GM20431 (cell line): ENCODE measurements at regions not wholly inside any gene's neighbourhood (a gene's known extent, or its start where the extent isn't known, plus 50 kb on each side); places are given as distances from the start of the nearest gene placed in this dataset.
"Not testable (repeated sequence)": the region's sequence is repeated elsewhere in the genome, so short reads cannot be mapped to it uniquely, and the experiment has no call there.

ENCODE experiments used
- in situ Hi-C: fragments of 300-500 bp; cut with MseI, MboI; formaldehyde crosslinking; loops from one replicate; pipeline ENCODE4 v1.15.0; 2020; ENCODE audit warnings: low sequenced_read_pairs; ENCODE audit not compliant: unreplicated experiment

- in situ Hi-C loops = no loop called here
Measured at GRCh38 chr15:98085003-98085639, 124.6 kb downstream of the ARRDC4 start.

GRCh38 chr15:98088307-98088945, 127.9 kb downstream of the ARRDC4 start:
- in situ Hi-C loops = not testable (repeated sequence)

- in situ Hi-C loops = not testable (repeated sequence)
Measured at GRCh38 chr15:98089352-98089751, 128.8 kb downstream of the ARRDC4 start.

- in situ Hi-C loops = not testable (repeated sequence)
Measured at GRCh38 chr15:98097986-98098385, 137.5 kb downstream of the ARRDC4 start.

- in situ Hi-C loops = not testable (repeated sequence)
Measured at GRCh38 chr15:98100606-98101005, 140.1 kb downstream of the ARRDC4 start.

GRCh38 chr15:98103570-98103969, 143.1 kb downstream of the ARRDC4 start:
- in situ Hi-C loops = no loop called here

GRCh38 chr15:98104386-98105151, 144.1 kb downstream of the ARRDC4 start:
- in situ Hi-C loops = not testable (repeated sequence)

GRCh38 chr15:98106615-98107194, 146.2 kb downstream of the ARRDC4 start:
- in situ Hi-C loops = not testable (repeated sequence)

GRCh38 chr15:98111806-98112205, 151.3 kb downstream of the ARRDC4 start:
- in situ Hi-C loops = no loop called here

GRCh38 chr15:98113327-98113726, 152.8 kb downstream of the ARRDC4 start:
- in situ Hi-C loops = no loop called here

GRCh38 chr15:98120561-98120960, 160.1 kb downstream of the ARRDC4 start:
- in situ Hi-C loops = no loop called here

GRCh38 chr15:98121536-98121935, 161.0 kb downstream of the ARRDC4 start:
- in situ Hi-C loops = no loop called here

- in situ Hi-C loops = no loop called here
Measured at GRCh38 chr15:98121957-98122356, 161.5 kb downstream of the ARRDC4 start.

- in situ Hi-C loops = no loop called here
Measured at GRCh38 chr15:98123297-98123696, 162.8 kb downstream of the ARRDC4 start.

GRCh38 chr15:98123834-98124233, 163.3 kb downstream of the ARRDC4 start:
- in situ Hi-C loops = no loop called here

GRCh38 chr15:98124581-98124980, 164.1 kb downstream of the ARRDC4 start:
- in situ Hi-C loops = no loop called here

- in situ Hi-C loops = no loop called here
Measured at GRCh38 chr15:98126326-98127085, 166.0 kb downstream of the ARRDC4 start.

- in situ Hi-C loops = no loop called here
Measured at GRCh38 chr15:98127586-98127985, 167.1 kb downstream of the ARRDC4 start.

GRCh38 chr15:98131924-98132323, 171.4 kb downstream of the ARRDC4 start:
- in situ Hi-C loops = no loop called here

- in situ Hi-C loops = no loop called here
Measured at GRCh38 chr15:98134905-98135304, 174.4 kb downstream of the ARRDC4 start.
